Mesenchymal stem cell (in vitro differentiated cells and primary cell): ENCODE measurements at regions not wholly inside any gene's neighbourhood (a gene's known extent, or its start where the extent isn't known, plus 50 kb on each side); places are given as distances from the start of the nearest gene placed in this dataset.

Experiments
- DNase-seq: peaks from one replicate; pipeline ENCODE4 v3.0.0-alpha.2; 2013
- H2AFZ ChIP-seq: one replicate; pipeline ENCODE4 v1.6.1; 2013; ENCODE audit warnings: low read depth, mild to moderate bottlenecking, control low read depth, inconsistent platforms, low read length, moderate library complexity
- H2AK5ac ChIP-seq: 2 replicates; pipeline ENCODE4 v1.6.1; 2013; ENCODE audit warnings: low read length, moderate library complexity, mild to moderate bottlenecking, inconsistent platforms; ENCODE audit not compliant: severe bottlenecking
- H2BK120ac ChIP-seq: one replicate; pipeline ENCODE4 v1.6.1; 2013; ENCODE audit warnings: low read depth, mild to moderate bottlenecking, inconsistent platforms, low read length, moderate library complexity
- H2BK12ac ChIP-seq, 2 experiments: one replicate each; pipeline ENCODE4 v1.6.1; 2013; ENCODE audit warnings: inconsistent platforms in 2 of 2, low read length in 2 of 2, mild to moderate bottlenecking in 2 of 2, moderate library complexity in 2 of 2, control low read depth in 1 of 2
- H2BK15ac ChIP-seq: one replicate; pipeline ENCODE4 v1.6.1; 2013; ENCODE audit warnings: mild to moderate bottlenecking, low read depth, inconsistent platforms; ENCODE audit not compliant: poor library complexity, severe bottlenecking
- H2BK5ac ChIP-seq: 2 replicates; pipeline ENCODE4 v1.6.1; 2013; ENCODE audit warnings: low read depth, mild to moderate bottlenecking, low read length, control low read depth, inconsistent platforms; ENCODE audit not compliant: poor library complexity, severe bottlenecking
- H3K14ac ChIP-seq, 2 experiments: one replicate each; pipeline ENCODE4 v1.6.1; 2013; ENCODE audit warnings: inconsistent platforms in 2 of 2, low read length in 2 of 2, control low read depth in 1 of 2, mild to moderate bottlenecking in 1 of 2, moderate library complexity in 1 of 2
- H3K18ac ChIP-seq, 2 experiments: one replicate each; pipeline ENCODE4 v1.6.1; 2013; ENCODE audit warnings: inconsistent platforms in 2 of 2, low read length in 2 of 2, control low read depth in 1 of 2, low read depth in 1 of 2, mild to moderate bottlenecking in 1 of 2
- H3K23ac ChIP-seq, 2 experiments: one replicate each; pipeline ENCODE4 v1.6.1; 2013; ENCODE audit warnings: inconsistent platforms in 2 of 2, low read length in 2 of 2, mild to moderate bottlenecking in 2 of 2, moderate library complexity in 2 of 2, control low read depth in 1 of 2
- H3K27ac ChIP-seq: 2 replicates; pipeline ENCODE4 v1.5.1; 2013; ENCODE audit warnings: mild to moderate bottlenecking, moderate library complexity, low read length, control low read depth, inconsistent platforms; ENCODE audit not compliant: poor library complexity, severe bottlenecking
- H3K27me3 ChIP-seq, 2 experiments: 2 replicates each; pipeline versions ENCODE4 v1.6.1 to v1.7.0; 2013; ENCODE audit warnings: low read length in 2 of 2, mild to moderate bottlenecking in 2 of 2, moderate library complexity in 2 of 2, control low read depth in 1 of 2, inconsistent platforms in 1 of 2; ENCODE audit not compliant: control insufficient read depth in 1 of 2, insufficient read depth in 1 of 2
- H3K36me3 ChIP-seq, 2 experiments: 2 replicates each; pipeline versions ENCODE4 v1.6.1 to v1.7.0; 2013; ENCODE audit warnings: low read length in 2 of 2, control low read depth in 1 of 2, inconsistent platforms in 1 of 2, low read depth in 1 of 2, mild to moderate bottlenecking in 1 of 2; ENCODE audit not compliant: insufficient read depth in 2 of 2, control insufficient read depth in 1 of 2
- H3K4ac ChIP-seq, 2 experiments: one replicate each; pipeline ENCODE4 v1.6.1; 2013; ENCODE audit warnings: inconsistent platforms in 2 of 2, low read length in 2 of 2, mild to moderate bottlenecking in 2 of 2, moderate library complexity in 2 of 2, control low read depth in 1 of 2, low read depth in 1 of 2
- H3K4me1 ChIP-seq: 2 replicates; pipeline ENCODE4 v1.6.1; 2013; ENCODE audit warnings: low read depth, low read length, control low read depth; ENCODE audit not compliant: control insufficient read depth, insufficient read depth
- H3K4me2 ChIP-seq: 2 replicates; pipeline ENCODE4 v1.6.1; 2013; ENCODE audit warnings: low read length, mild to moderate bottlenecking, inconsistent platforms; ENCODE audit not compliant: poor library complexity, severe bottlenecking
- H3K4me3 ChIP-seq, 2 experiments: 2 replicates each; pipeline versions ENCODE4 v1.5.1 to v1.7.0; 2013; ENCODE audit warnings: low read length in 2 of 2, mild to moderate bottlenecking in 2 of 2, control low read depth in 1 of 2, low read depth in 1 of 2; ENCODE audit not compliant: insufficient read depth in 1 of 2
- H3K79me1 ChIP-seq: replicated peaks from 2 replicates; pipeline ENCODE4 v1.6.1; 2013; ENCODE audit warnings: mild to moderate bottlenecking, control low read depth, low read length, inconsistent platforms; ENCODE audit not compliant: poor library complexity, severe bottlenecking
- H3K9ac ChIP-seq: 2 replicates; pipeline ENCODE4 v1.7.0; 2013; ENCODE audit warnings: mild to moderate bottlenecking, low read length, moderate library complexity
- H3K9me3 ChIP-seq: 2 replicates; pipeline ENCODE4 v1.7.0; 2013; ENCODE audit warnings: mild to moderate bottlenecking, low read length; ENCODE audit not compliant: control insufficient read depth
- H4K8ac ChIP-seq: one replicate; pipeline ENCODE4 v1.6.1; 2013; ENCODE audit warnings: inconsistent platforms, mild to moderate bottlenecking, low read length, moderate library complexity
- H4K91ac ChIP-seq: one replicate; pipeline ENCODE4 v1.6.1; 2013; ENCODE audit warnings: mild to moderate bottlenecking, low read length, inconsistent platforms
- WGBS: methylation state at CpG from one replicate; pipeline ENCODE4 v1.1.7; 2013; ENCODE audit warnings: mixed read lengths; 5-methylcytosine and 5-hydroxymethylcytosine counted together

- Histone ChIP-seq H3K27me3 (peaks cover 0 to 20% of the 10 kb centered on the region in 2 experiments), H3K23ac (no peak overlapping the region)
- WGBS = 83% methylated on average over 1 of the region's 1 CpG
Observed at GRCh38 chr19:28634837-28635236, 578.1 kb downstream of the UQCRFS1 start.

GRCh38 chr19:28634019-28634328 is 579.0 kb downstream of the UQCRFS1 start:
- H3K27ac ChIP-seq = no peak overlapping the region
- peaks cover 0 to 16% of the 10 kb centered on the region in 2 experiments for H3K27me3 ChIP-seq
- no peak for DNase-seq
- H3K9me3 ChIP-seq = peaks cover 5% of the 10 kb centered on the region
- no peaks in the 10 kb centered on the region for H3K36me3 ChIP-seq
- no peak overlapping the region for H3K4me3 ChIP-seq
- H2BK12ac ChIP-seq = no peak overlapping the region
- H2BK5ac ChIP-seq = no peak overlapping the region
- no peak overlapping the region for H3K4me2 ChIP-seq
- H3K4ac ChIP-seq = no peak overlapping the region
- no peak overlapping the region for H2AFZ ChIP-seq
- no peak overlapping the region for H4K8ac ChIP-seq
- no peak overlapping the region for H2AK5ac ChIP-seq
- no peak overlapping the region for H3K9ac ChIP-seq
- H3K79me1 ChIP-seq = no peaks in the 10 kb centered on the region
- H2BK120ac ChIP-seq = no peak overlapping the region
- no peak overlapping the region for H4K91ac ChIP-seq
- H3K14ac ChIP-seq = no peak overlapping the region
- no peak overlapping the region for H3K18ac ChIP-seq
- peaks cover 7% of the 10 kb centered on the region for H3K4me1 ChIP-seq
- no peak overlapping the region for H2BK15ac ChIP-seq
- H3K23ac ChIP-seq = no peak overlapping the region

More at GRCh38 chr19:28634837-28635236, 578.1 kb downstream of the UQCRFS1 start:
- no peak overlapping the region for H2BK5ac ChIP-seq
- H3K4me3 ChIP-seq = no peak overlapping the region
- no peak for DNase-seq
- no peak overlapping the region for H3K9ac ChIP-seq
- no peaks in the 10 kb centered on the region for H3K36me3 ChIP-seq
- H4K91ac ChIP-seq = no peak overlapping the region
- no peak overlapping the region for H3K4me2 ChIP-seq
- no peak overlapping the region for H2BK120ac ChIP-seq
- no peak overlapping the region for H3K27ac ChIP-seq
- H3K9me3 ChIP-seq = peaks cover 3% of the 10 kb centered on the region
- no peaks in the 10 kb centered on the region for H3K79me1 ChIP-seq
- no peak overlapping the region for H2BK15ac ChIP-seq
- H3K4ac ChIP-seq = no peak overlapping the region
- no peak overlapping the region for H4K8ac ChIP-seq
- no peak overlapping the region for H3K18ac ChIP-seq
- H3K4me1 ChIP-seq = peaks cover 7% of the 10 kb centered on the region
- H2AFZ ChIP-seq = no peak overlapping the region
- no peak overlapping the region for H2AK5ac ChIP-seq
- no peak overlapping the region for H2BK12ac ChIP-seq
- H3K14ac ChIP-seq = no peak overlapping the region

GRCh38 chr19:28633319-28634018 is 579.5 kb downstream of the UQCRFS1 start:
- no peak overlapping the region for H2AK5ac ChIP-seq
- no peak overlapping the region for H3K9ac ChIP-seq
- 83% methylated on average over 4 of the region's 8 CpGs for WGBS
- H3K79me1 ChIP-seq = no peaks in the 10 kb centered on the region
- no peak overlapping the region for H3K18ac ChIP-seq
- no peak overlapping the region for H4K8ac ChIP-seq
- H3K4me3 ChIP-seq = no peak overlapping the region
- peak; percentile 13 for DNase-seq
- H3K23ac ChIP-seq = no peak overlapping the region
- H3K4ac ChIP-seq = no peak overlapping the region
- H3K9me3 ChIP-seq = peaks cover 5% of the 10 kb centered on the region
- H3K4me1 ChIP-seq = peaks cover 7% of the 10 kb centered on the region
- no peak overlapping the region for H2BK5ac ChIP-seq
- H3K14ac ChIP-seq = no peak overlapping the region
- H4K91ac ChIP-seq = no peak overlapping the region
- H2BK120ac ChIP-seq = no peak overlapping the region
- no peak overlapping the region for H2BK15ac ChIP-seq
- no peak overlapping the region for H2BK12ac ChIP-seq
- H2AFZ ChIP-seq = no peak overlapping the region
- H3K27ac ChIP-seq = no peak overlapping the region
- no peak overlapping the region for H3K4me2 ChIP-seq
- H3K27me3 ChIP-seq = peaks cover 0 to 15% of the 10 kb centered on the region in 2 experiments
- H3K36me3 ChIP-seq = no peaks in the 10 kb centered on the region

- H2BK12ac ChIP-seq = no peak overlapping the region
- H4K91ac ChIP-seq = no peak overlapping the region
- no peak overlapping the region for H3K4me2 ChIP-seq
- no peak overlapping the region for H3K23ac ChIP-seq
- no peaks in the 10 kb centered on the region for H3K36me3 ChIP-seq
- 82% methylated on average over 7 of the region's 7 CpGs for WGBS
- H3K27ac ChIP-seq = no peak overlapping the region
- H3K9me3 ChIP-seq = peaks cover 9% of the 10 kb centered on the region
- no peak overlapping the region for H2BK15ac ChIP-seq
- no peak overlapping the region for H2BK5ac ChIP-seq
- no peak overlapping the region for H4K8ac ChIP-seq
- H3K27me3 ChIP-seq = peaks cover 0 to 9% of the 10 kb centered on the region in 2 experiments
- no peak overlapping the region for H2AFZ ChIP-seq
- H3K4ac ChIP-seq = no peak overlapping the region
- H2BK120ac ChIP-seq = no peak overlapping the region
- no peak overlapping the region for H2AK5ac ChIP-seq
- no peak overlapping the region for H3K18ac ChIP-seq
- H3K4me1 ChIP-seq = peaks cover 7% of the 10 kb centered on the region
- DNase-seq = no peak
- peak overlapping the region in 1 of 2 experiments; percentile 14 for H3K4me3 ChIP-seq
- no peaks in the 10 kb centered on the region for H3K79me1 ChIP-seq
- no peak overlapping the region for H3K9ac ChIP-seq
- H3K14ac ChIP-seq = no peak overlapping the region
Observed at GRCh38 chr19:28632371-28633080, 580.4 kb downstream of the UQCRFS1 start.
